ENCODE measurements at regions not wholly inside any gene's neighbourhood (a gene's known extent, or its start where the extent isn't known, plus 50 kb on each side); places are given as distances from the start of the nearest gene placed in this dataset.

GRCh38 chr3:102790747-102791325 is 356.0 kb downstream of the ZPLD1 start:
- ATAC-seq (no peak), FAIRE-seq (no peak), DNase-seq (ENCODE audit: low read depth, low spot score) (no peak)
- Histone ChIP-seq H3K4me1 (ENCODE audit: control insufficient read depth, insufficient read depth, low read length) (no peaks in the 10 kb centered on the region), H3K27ac (ENCODE audit: control insufficient read depth, insufficient read depth) (no peak overlapping the region), H3K4me2 (ENCODE audit: control insufficient read depth, insufficient read depth) (no peak overlapping the region), H2AFZ (ENCODE audit: control insufficient read depth, low read depth, low read length) (no peak overlapping the region), H4K20me1 (ENCODE audit: control insufficient read depth, insufficient read depth) (no peaks in the 10 kb centered on the region), H3K79me2 (ENCODE audit: control insufficient read depth, insufficient read depth, low read length) (no peaks in the 10 kb centered on the region), H3K9ac (ENCODE audit: control insufficient read depth, insufficient read depth, low read length) (no peak overlapping the region), H3K36me3 (ENCODE audit: control insufficient read depth in 2 of 2, insufficient read depth in 2 of 2, low read length in 1 of 2) (no peaks in the 10 kb centered on the region), H3K9me3 (replicated peaks; ENCODE audit: control insufficient read depth, insufficient read depth, low read length) (no peaks in the 10 kb centered on the region), H3K27me3 (replicated peaks in 1 of 2; ENCODE audit: control insufficient read depth in 2 of 2, insufficient read depth in 2 of 2, low read length in 1 of 2) (no peaks in the 10 kb centered on the region), H3K4me3 (no peak overlapping the region)
- ChIA-PET POLR2A (no interaction called here), RAD21 (ENCODE audit: unreplicated experiment) (no interaction called here), CTCF (interaction anchor here (1.1 kb wide), 1 partner anchor 49 kb away, joined by 3 read pairs; no protein-coding TSS in a partner anchor), SMC1A (ENCODE audit: uncharacterized antibody, unreplicated experiment) (no interaction called here)
- TF ChIP-seq JUNB (IDR thresholded peaks at IDR 0.05) (no peak), MYC (IDR thresholded peaks at IDR 0.05; ENCODE audit: insufficient read depth, insufficient read length, insufficient replicate concordance, low read length, severe bottlenecking) (no peak), IRF3 (IDR thresholded peaks at IDR 0.05) (no peak), MEF2B (IDR thresholded peaks at IDR 0.05; ENCODE audit: partially characterized antibody, poor library complexity, severe bottlenecking) (no peak), ZBED1 (IDR thresholded peaks at IDR 0.05; ENCODE audit: borderline replicate concordance) (no peak), PRDM15 (CRISPR knock-in tag; IDR thresholded peaks at IDR 0.05) (no peak), TCF7 (IDR thresholded peaks at IDR 0.05; ENCODE audit: borderline replicate concordance) (no peak)
- TF ChIP-seq, protein P1, sequence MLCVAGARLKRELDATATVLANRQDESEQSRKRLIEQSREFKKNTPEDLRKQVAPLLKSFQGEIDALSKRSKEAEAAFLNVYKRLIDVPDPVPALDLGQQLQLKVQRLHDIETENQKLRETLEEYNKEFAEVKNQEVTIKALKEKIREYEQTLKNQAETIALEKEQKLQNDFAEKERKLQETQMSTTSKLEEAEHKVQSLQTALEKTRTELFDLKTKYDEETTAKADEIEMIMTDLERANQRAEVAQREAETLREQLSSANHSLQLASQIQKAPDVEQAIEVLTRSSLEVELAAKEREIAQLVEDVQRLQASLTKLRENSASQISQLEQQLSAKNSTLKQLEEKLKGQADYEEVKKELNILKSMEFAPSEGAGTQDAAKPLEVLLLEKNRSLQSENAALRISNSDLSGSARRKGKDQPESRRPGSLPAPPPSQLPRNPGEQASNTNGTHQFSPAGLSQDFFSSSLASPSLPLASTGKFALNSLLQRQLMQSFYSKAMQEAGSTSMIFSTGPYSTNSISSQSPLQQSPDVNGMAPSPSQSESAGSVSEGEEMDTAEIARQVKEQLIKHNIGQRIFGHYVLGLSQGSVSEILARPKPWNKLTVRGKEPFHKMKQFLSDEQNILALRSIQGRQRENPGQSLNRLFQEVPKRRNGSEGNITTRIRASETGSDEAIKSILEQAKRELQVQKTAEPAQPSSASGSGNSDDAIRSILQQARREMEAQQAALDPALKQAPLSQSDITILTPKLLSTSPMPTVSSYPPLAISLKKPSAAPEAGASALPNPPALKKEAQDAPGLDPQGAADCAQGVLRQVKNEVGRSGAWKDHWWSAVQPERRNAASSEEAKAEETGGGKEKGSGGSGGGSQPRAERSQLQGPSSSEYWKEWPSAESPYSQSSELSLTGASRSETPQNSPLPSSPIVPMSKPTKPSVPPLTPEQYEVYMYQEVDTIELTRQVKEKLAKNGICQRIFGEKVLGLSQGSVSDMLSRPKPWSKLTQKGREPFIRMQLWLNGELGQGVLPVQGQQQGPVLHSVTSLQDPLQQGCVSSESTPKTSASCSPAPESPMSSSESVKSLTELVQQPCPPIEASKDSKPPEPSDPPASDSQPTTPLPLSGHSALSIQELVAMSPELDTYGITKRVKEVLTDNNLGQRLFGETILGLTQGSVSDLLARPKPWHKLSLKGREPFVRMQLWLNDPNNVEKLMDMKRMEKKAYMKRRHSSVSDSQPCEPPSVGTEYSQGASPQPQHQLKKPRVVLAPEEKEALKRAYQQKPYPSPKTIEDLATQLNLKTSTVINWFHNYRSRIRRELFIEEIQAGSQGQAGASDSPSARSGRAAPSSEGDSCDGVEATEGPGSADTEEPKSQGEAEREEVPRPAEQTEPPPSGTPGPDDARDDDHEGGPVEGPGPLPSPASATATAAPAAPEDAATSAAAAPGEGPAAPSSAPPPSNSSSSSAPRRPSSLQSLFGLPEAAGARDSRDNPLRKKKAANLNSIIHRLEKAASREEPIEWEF (IDR thresholded peaks at IDR 0.05; ENCODE audit: insufficient replicate concordance, low read depth, low read length) = no peak
- intact Hi-C loops (cut with micrococcal nuclease; ENCODE audit: unreplicated experiment) = no loop called here
- in situ Hi-C loops (cut with MboI) = no loop called here
- 53% methylated on average over 3 of the region's 3 CpGs for WGBS (ENCODE audit: insufficient coverage, insufficient replicate concordance, low lambda C conversion rate, missing lambda C conversion rate)
- no TSS peak for BruUV-seq (replicated peaks)
